ENCODE measurements at regions not wholly inside any gene's neighbourhood (a gene's known extent, or its start where the extent isn't known, plus 50 kb on each side); places are given as distances from the start of the nearest gene placed in this dataset.
A peak's percentile ranks its signal among the peaks of the same experiment; 100 is the strongest.

- TF ChIP-seq ZNF18 (CRISPR knock-in tag; IDR thresholded peaks at IDR 0.05; ENCODE audit: insufficient replicate concordance), result no peak
- no peak for TF ChIP-seq RNF2 (conservative IDR thresholded peaks at IDR 0.05; ENCODE audit: low read depth)
- no peak for TF ChIP-seq ARID2 (CRISPR knock-in tag; IDR thresholded peaks at IDR 0.05; ENCODE audit: borderline replicate concordance)
- TF ChIP-seq ZFP62 (CRISPR knock-in tag; IDR thresholded peaks at IDR 0.05), result no peak
- TF ChIP-seq ZFAT (CRISPR knock-in tag; conservative IDR thresholded peaks at IDR 0.05), result no peak
These were observed 143.3 kb downstream of the GAS1 start (continued) for GRCh38 chr9:86804011-86804410.

GRCh38 chr9:86802900-86803673, 144.2 kb downstream of the GAS1 start:
- no peak overlapping the region for H3K4me2 ChIP-seq (ENCODE audit: low read depth, low read length)
- intact Hi-C loops (cut with micrococcal nuclease; ENCODE audit: unreplicated experiment) (no loop called here), in situ Hi-C loops (cut with HindIII; ENCODE audit: extremely low pct_ligation_motif_present, low pct_unique_long_range_greater_than_20kb) (no loop called here)
- TF ChIP-seq ATF6 (CRISPR knock-in tag; conservative IDR thresholded peaks at IDR 0.05) (no peak), MNT (IDR thresholded peaks at IDR 0.05) (peak; percentile 98)
- H3K27me3 ChIP-seq (ENCODE audit: control insufficient read depth in 1 of 2, insufficient read depth in 2 of 2, low read length in 2 of 2), result peaks cover 0 to 5% of the 10 kb centered on the region in 2 experiments; a peak in 2 of 5 replicates
- no peak overlapping the region for H3K9ac ChIP-seq (ENCODE audit: insufficient read depth, low read depth, low read length)
- no peak overlapping the region for H3K27ac ChIP-seq (ENCODE audit: extremely low read length, insufficient read depth, low read length)
- no peaks in the 10 kb centered on the region for H3K36me3 ChIP-seq (replicated peaks in 1 of 2; ENCODE audit: control insufficient read depth in 1 of 2, insufficient read depth in 2 of 2, low read length in 2 of 2)
- FAIRE-seq (no peak), ATAC-seq (no peak), DNase-seq (ENCODE audit: low spot score) (no peak)
- no peak overlapping the region for H2AFZ ChIP-seq (ENCODE audit: low read length)
- H4K20me1 ChIP-seq (ENCODE audit: insufficient read depth, low read length), result no peaks in the 10 kb centered on the region
- POLR2A ChIA-PET, result no interaction called here
- H3K79me2 ChIP-seq (ENCODE audit: insufficient read depth, low read length), result no peaks in the 10 kb centered on the region
- H3K4me3 ChIP-seq (replicated peaks in 1 of 3; ENCODE audit: insufficient read depth in 1 of 3, low read depth in 2 of 3, low read length in 3 of 3), result no peak overlapping the region
- H3K4me1 ChIP-seq (ENCODE audit: insufficient read depth, low read length), result no peaks in the 10 kb centered on the region
- CTCF ChIA-PET (ENCODE audit: low intra/inter-chr PET ratio, low total read pairs), result no interaction called here
- BruUV-seq (replicated peaks), result no TSS peak
- H3K9me3 ChIP-seq (ENCODE audit: low read length), result no peaks in the 10 kb centered on the region
- 52% methylated on average over 5 of the region's 5 CpGs for WGBS (ENCODE audit: low lambda C conversion rate)

All from HepG2 (cell line).